Gastrocnemius medialis (tissue), 4 donors: ENCODE measurements at regions not wholly inside any gene's neighbourhood (a gene's known extent, or its start where the extent isn't known, plus 50 kb on each side); places are given as distances from the start of the nearest gene placed in this dataset.

Source experiments
- POLR2A ChIP-seq, 2 donors: fragments of 450-650 bp; IDR thresholded peaks; one replicate each; pipeline ENCODE4 v1.6.1; 2017; ENCODE audit warnings: antibody characterized with exemption in 2 of 2, mild to moderate bottlenecking in 2 of 2, moderate library complexity in 2 of 2
- TF ChIP-seq, protein P1 (sequence below), 5 experiments: fragments of 450-650 bp in 3 of 5; fragments of 200-600 bp in 2 of 5; sonication (generic) in 2 of 5; IDR thresholded peaks in 4 of 5; conservative IDR thresholded peaks in 1 of 5; 1 replicate in 4 of 5; 2 replicates in 1 of 5; pipeline ENCODE4 v1.5.1; 2016 to 2019; ENCODE audit warnings: antibody characterized with exemption in 5 of 5, mild to moderate bottlenecking in 3 of 5, moderate library complexity in 3 of 5

DNA sequence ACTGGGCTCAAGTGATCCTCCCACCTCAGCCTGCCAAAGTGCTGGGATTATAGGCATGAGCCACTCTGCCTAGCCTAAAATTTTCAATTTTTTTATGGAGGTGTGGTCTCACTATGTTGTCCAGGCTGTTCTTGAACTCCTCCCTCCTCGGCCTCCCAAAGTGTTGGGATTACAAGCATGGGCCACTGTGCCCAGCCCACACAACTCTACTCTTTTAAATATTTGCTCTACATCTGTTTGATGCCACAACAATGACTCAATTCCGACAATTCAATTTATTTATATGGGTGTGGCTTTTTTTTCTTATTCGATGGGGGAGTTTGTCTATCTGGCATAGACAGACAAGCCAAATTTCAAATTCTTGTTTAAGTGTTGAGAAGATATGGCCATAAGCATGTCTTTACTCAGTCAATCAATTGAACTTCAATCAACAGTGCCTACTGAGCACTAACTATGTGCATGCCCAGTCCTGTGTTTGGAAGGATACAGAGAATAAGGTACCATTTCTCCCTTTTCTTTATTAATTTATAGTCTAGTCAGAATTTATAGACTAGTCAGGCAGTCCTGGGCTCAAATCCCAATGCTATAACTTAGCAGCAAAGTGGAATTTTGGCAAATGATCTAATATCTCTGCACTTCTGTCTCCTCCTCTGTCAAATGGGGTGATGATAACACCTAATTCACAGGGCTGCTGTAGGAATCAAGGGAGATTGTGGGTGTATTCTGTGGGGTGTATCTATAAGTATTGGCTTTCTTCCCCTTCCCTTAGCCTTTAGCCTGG lies 54.6 kb upstream of the PIAS1 start:
- TF ChIP-seq, protein P1, sequence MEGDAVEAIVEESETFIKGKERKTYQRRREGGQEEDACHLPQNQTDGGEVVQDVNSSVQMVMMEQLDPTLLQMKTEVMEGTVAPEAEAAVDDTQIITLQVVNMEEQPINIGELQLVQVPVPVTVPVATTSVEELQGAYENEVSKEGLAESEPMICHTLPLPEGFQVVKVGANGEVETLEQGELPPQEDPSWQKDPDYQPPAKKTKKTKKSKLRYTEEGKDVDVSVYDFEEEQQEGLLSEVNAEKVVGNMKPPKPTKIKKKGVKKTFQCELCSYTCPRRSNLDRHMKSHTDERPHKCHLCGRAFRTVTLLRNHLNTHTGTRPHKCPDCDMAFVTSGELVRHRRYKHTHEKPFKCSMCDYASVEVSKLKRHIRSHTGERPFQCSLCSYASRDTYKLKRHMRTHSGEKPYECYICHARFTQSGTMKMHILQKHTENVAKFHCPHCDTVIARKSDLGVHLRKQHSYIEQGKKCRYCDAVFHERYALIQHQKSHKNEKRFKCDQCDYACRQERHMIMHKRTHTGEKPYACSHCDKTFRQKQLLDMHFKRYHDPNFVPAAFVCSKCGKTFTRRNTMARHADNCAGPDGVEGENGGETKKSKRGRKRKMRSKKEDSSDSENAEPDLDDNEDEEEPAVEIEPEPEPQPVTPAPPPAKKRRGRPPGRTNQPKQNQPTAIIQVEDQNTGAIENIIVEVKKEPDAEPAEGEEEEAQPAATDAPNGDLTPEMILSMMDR (IDR thresholded peaks at IDR 0.05 in 4 of 5, conservative IDR thresholded peaks at IDR 0.05 in 1 of 5): no peak
- TF ChIP-seq POLR2A (IDR thresholded peaks at IDR 0.05): no peak
